DMS114 treated with DMSO at 0.1 percent for 48 hours (cell line): ENCODE measurements at regions not wholly inside any gene's neighbourhood (a gene's known extent, or its start where the extent isn't known, plus 50 kb on each side); places are given as distances from the start of the nearest gene placed in this dataset.
"Not testable (repeated sequence)": the region's sequence is repeated elsewhere in the genome, so short reads cannot be mapped to it uniquely, and the experiment has no call there.

ENCODE experiments used
- DNase-seq: peaks from one replicate; lab custom pipeline; 2025; ENCODE audit not compliant: unreplicated experiment; lab: John Stamatoyannopoulos, UW

DNA sequence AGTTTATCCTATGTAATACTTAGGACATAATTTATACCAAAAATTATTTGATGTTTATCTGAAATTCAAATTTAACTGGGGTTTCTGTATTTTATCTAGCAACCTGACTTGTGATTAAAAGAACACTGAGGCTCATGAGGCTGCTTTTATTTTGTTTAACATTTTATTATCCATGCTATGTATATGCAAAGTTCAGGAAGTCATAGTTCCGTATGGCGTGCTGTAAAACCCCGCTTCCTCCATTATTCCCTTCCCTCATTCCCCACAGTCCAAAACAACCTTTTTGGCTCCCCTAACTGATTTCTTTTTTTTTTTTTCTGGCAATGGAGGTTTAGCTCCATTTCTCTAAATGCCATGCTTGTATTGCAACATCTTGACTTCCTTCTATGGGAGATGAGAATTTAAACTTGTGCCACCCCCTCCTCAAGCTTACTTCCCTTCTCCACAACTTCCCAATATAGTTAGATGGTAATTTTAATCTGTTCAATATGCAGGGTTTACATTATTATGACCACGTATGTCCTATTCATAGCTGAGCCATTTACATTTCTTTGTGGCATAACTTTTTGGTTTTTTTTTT, 138.0 kb upstream of the DNAH14 start:
- DNase-seq: no peak

DNA sequence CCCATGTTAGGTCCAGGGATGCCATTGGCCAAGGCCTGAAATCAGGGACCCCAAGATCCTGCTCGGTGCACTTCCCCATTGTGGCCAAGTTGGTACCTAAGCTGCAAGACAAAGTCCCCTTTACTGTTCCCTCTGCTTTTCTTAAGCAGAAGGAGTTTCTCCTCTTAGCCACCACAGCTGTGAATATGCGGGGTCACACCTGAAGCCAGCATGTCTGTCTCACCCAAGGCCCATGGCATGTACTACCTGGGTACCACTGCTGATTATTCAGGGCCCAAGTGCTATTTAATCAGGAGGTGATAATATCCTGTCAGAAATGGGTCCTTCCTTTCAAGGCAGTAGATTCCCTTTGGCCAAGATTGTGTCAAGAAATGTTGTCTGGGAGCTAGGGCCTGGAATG, 133.9 kb upstream of the DNAH14 start:
- DNase-seq: no peak

DNA sequence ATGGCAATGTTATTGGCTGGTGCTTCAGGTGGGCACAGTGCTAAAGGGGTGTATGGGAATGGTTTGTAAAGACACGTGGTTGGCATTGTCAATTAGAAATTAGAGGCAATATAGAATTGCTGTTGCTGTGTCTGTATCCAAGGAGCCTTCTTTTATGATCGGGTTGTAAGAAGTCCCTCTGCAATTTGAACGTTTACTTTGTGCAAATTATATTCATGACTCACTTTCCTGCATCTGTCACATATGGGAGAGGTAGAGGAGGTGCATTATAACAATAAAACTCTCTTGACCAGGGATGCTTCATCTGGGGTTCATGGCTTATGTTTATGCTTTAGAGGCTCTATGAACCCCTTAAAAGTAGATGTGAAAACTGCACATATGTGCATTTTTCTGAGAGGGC, 130.4 kb upstream of the DNAH14 start:
- no peak for DNase-seq

DNA sequence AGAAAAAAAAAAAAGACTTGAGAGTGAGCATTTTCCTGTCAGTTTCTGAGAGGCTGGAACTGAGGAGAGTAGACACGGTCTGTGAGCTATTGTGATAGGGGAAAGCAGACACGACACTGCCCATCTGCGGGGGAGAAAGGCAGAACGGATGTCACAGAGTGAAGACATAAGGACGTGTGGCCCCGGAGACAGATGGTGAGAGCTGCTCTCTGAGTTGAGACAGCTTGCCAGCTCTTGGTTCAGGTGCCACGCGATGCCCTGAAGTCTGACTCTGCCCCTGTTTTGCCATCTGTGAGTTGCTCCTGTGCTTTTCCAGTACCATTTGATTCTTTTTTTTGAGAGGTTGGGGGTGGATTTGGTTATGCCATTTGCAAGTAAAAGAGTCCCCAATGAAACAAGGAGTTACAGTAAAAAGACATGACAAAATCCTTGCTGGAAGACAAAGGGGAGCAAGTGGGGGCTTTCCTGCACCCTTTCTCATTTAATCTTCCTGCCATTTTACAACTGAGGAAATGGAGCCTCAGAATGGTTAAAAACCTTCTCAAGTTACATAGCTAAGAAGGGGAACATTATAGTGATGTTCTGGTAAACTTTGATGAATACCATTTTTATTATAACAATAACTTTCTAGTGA, 128.9 kb upstream of the DNAH14 start:
- DNase-seq: no peak

DNA sequence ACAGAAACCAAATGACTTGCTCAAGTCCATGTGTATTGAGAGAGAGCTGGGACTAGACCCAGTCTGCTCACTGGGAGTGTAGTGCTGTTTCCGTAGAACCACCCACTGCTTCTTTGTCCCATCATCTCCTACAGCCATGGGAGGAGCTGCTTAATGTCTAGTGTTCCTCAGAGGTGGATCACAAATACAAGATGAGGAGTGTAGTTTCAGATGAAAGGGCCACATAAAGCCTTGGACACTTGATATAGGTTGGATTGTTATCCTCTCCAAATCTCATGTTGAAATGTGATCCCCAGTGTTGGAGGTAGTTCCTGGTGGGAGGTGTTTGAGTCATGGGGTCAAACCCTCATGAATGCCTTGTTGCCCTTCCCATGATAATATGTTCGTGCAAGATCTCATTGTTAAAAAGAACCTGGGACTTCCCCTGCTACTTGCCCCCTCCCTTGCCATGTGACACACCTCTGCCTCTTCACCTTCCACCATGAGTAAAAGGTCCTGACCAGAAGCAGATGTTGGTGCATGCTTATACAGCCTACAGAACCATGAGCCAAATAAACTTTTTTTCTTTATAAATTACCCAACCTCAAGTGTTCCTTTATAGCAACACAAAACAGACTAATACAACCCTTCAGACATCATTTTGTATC, 127.5 kb upstream of the DNAH14 start:
- no peak for DNase-seq

DNA sequence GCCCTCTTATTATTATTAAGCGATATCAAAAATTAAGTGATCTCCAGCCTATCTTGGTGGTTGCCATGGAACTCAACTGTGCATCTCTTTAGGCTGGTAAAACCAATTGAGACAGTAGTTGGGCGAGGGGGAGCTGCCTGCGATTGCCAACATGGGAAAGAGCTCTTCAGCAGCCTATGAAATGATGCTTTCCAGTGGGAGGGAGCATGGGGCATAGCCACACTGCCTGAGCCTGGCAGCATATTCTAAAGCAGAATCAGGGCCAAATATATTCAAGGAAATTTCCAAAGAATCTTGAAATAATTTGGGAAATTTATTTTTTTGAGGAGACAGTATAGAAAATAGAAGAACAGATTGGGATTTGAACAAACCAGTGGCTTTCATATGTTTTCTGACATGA, 126.9 kb upstream of the DNAH14 start:
- DNase-seq: no peak

DNA sequence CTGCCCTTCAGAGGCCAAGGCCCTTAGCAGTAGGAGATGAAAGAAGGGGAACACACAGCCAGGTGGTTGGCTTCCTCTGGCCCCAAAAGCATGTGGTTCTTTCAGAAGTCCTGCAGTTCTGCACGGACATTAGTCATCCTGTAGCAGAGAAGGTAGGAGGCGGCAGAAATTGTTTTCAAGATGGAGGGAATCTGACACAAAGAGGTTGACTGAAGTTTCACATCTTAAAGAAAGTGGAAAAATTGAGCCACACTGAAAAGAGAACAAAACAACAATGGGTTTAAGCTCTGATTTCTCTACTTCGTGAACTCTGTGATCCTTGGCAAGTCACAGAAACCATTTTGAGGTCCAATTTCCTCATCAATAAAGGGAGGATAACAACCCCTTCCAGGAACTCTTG, 125.3 kb upstream of the DNAH14 start:
- no peak for DNase-seq

DNA sequence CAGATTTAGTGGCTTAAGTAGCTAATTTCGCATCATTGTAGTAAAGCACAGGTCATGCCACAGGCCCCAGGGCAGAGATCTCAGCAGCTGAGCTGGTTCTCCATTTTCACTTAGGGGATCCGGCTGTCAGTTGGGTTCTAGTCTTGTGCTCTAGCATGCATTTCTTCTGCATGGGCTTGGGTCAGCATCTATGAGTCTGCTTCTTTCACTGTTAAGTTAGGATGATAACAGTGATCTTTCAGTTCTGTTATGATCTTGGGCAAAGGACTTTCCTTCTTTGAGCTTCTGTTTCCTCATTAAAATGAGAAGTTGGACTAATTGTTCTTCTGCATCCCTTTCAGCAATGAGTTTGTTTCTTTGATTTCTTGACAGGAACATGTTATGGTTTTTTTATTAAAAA, 123.6 kb upstream of the DNAH14 start:
- DNase-seq: no peak

DNA sequence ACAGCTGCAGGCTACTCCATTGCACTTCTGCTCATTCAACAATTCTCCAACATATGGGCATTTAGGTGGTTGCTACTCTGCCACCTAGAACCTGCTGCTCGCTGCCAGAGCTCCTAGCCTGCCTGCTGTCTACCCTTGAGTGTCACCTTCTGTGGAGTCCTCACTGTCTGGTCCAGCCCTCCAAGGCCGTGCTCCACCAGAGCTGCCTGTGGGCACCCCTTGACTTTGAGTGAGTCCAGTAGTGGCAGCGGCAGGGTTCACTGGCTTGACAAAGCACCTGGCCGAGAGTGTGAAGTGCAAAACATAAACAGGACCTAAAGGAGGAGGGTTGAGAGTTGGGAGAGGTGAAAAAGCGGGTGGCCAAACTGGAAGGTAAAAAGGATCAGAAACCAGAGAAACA, 120.3 kb upstream of the DNAH14 start:
- no peak for DNase-seq

DNA sequence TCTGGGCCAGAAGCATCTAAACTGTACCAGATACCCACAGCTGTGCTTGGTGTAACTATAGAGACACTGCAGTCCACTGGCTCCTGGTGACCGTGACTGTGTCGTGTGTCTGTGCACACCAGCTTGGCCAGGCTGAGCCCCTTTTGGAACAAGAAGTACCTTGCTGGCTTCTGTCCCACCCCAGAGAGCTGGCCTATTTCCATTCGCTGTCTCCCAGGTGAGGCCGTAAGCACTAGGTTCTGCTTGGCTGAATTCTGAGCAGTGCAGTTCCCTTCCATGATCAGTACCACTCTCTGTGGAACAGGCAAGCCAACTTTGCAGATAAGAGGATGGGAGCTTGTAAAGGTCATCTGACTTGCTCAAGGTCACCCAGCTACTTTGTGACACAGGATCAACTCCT, 119.9 kb upstream of the DNAH14 start:
- no peak for DNase-seq

DNA sequence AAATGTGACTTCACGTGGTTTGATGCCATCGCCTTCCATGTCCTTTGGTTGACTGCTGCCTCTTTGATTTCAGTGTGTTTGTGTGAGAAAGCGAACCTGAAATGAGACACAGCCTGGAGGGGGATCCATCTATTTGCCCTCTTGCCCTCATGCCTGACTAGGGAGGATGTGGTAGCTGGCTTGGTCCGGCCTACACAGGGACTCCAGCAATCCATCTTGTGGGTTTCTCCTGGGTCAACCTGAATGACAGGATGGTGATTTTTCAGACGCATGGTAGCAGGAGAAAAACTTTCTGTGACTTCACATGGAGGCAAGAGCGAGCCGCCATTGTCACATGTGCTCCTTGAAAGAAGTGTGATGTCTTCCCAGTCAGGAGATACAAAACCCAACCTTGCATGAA, 117.9 kb upstream of the DNAH14 start:
- no peak for DNase-seq

DNA sequence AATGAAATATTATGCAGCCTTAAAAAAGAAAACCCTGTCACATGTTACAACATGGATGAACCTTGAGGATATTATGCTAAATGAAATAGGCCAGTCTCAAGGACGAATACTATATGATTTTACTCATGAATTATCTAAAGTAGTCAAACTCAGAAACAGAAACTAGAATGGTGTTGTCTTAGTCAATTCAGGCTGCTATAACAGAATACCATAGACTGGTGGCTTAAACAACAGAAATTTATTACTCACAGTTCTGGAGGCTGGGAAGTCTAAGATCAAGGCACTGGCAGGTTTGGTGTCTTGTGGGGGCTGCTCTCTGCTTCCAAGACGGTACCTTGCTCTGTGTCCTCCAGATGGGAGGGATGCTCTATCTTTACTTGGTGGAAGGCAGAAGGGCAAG, 113.8 kb upstream of the DNAH14 start:
- no peak for DNase-seq

DNA sequence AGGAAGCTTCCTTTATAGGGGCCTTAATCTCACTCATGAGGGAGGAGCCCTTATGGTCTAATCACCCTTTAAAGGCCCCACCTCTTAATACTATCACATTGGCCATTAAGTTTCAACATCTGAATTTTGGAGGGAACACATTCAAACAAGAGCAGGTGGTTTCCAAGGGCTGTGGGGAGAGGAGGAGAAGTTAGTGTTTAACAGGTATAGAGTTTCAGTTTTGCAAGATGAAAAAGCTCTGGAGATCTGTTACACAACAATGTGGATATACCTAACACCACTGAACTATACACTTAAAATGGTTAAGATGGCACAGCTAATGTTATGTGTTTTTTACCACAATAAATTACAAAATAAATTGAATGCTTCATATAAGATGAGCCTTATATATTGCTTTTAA, 113.4 kb upstream of the DNAH14 start:
- no peak for DNase-seq

DNA sequence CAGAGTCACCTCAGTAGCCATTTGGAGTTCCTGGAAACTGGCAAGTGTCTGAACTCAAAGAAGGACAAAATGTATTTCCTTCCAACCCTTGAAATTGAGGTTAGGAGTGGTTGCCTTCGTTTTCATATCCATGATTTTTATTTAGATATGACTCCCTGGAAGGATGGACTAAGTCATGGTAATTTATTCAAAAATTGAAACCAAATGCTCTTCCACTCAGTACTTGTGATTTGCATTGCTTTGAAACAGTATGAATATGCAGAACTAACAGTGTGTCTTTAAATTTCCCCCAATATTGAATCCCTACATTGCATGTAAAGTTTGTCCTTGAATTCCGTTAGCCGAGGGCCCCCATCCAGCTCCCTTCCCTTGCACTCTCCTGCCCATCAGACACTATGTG, 112.1 kb upstream of the DNAH14 start:
- no peak for DNase-seq

DNA sequence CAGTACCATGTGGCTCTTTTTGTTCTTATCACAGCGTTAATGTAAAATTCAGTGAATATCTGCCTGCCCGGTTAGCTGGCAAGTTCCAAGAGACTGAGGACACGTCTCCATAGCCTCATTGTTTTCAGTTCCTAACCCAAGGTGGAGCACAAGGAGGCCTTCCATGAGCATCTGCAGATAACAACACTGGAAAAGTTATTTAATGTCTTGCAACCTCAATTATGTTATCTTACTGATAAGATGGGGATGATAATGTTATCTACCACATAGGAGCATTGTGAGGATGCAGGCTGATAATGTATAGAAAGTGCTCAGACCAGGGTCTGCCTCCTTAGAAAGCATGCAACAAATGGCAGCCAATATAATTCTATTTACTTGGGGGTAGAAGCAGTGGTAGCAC, 109.6 kb upstream of the DNAH14 start:
- no peak for DNase-seq

DNA sequence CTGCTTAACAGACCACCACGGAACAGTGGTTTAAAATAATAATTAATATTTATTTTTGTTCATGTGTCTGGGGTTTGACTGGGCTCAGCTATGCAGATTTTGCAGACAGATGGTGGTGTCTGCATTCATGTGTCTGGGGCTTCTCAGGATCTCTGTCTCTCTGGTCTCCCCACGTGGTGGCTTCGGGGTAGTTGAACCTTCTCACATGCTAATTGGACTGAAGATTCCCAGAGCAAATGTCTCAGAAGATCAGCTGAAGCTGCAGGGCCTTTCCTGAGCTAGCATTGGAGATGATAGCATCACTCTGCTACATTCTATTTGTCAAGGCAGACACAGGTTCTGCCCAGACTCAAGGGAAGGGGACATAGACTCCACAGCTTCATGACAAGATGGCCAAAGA, 109.1 kb upstream of the DNAH14 start:
- no peak for DNase-seq

DNA sequence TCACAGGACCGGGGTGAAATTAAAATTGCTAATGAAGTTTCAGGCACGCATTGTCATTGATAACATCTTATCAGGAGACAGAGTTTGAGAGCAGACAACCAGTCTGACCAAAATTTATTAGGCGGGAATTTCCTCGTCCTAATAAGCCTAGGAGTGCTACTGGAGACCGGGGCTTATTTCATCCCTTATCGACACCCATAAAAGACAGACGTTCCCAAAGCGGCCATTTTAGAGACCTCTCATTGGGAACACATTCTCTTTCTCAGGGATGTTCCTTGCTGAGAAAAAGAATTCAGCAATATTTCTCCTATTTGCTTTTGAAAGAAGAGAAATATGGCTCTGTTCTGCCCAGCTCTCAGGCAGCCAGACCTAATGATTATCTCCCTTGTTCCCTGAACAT, 107.7 kb upstream of the DNAH14 start:
- not testable (repeated sequence) for DNase-seq

DNA sequence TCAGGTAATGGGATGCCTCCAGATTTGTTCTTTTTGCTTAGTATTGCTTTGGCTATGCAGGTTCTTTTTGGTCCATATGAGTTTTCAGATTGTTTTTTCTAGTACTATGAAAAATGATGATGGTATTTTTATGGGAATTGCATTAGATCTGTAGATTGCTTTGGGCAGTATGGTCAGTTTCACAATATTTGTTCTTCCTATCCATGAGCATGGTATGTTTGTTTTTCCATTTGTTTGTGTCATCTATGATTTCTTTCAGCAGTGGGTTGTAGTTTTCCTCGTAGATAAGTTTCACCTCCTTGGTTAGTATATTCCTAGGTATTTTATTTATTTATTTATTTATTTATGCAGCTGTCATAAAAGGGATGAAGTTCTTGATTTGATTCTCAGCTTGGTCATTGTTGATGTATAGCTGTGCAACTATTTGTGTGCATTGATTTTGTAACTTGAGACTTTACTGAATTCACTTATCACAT, 103.9 kb upstream of the DNAH14 start:
- DNase-seq: no peak

DNA sequence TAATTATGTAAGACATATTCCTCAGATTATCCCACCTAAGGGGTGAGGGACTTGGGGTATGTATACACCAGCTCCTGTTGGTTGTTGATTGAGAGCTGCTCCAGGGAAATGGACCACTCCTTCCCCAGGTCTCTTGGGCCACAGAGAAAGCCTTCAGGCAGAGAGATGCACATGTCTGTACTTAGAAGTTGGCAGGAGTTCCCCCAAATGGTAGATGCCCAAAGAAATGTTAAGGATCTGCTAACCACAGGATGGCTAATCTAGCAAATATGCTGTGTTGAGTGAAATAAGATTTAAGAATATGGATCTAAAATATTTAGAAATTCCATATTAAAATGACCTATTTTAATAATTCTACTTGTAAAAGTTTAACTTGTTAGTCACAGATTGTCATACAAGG, 100.8 kb upstream of the DNAH14 start:
- DNase-seq: no peak

DNA sequence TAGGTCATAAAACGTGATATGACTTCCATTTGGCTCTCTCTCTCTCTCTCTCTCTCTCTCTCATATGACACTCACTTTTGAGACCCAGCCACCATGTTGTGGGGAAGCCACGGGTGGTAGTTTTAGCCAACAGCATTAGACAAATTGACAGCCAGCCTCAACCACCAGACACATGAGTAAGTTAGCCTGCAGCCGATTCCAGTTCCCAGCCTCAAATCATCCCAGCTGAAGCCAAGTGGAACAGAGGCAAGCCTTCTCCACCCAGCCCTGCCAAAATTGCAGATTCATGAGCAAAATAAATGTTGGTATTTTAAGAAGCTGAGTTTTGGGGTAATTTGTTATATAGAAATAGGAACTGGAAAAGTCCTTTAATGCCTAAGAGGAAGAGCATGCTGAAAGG, 98.0 kb upstream of the DNAH14 start:
- DNase-seq: no peak

DNA sequence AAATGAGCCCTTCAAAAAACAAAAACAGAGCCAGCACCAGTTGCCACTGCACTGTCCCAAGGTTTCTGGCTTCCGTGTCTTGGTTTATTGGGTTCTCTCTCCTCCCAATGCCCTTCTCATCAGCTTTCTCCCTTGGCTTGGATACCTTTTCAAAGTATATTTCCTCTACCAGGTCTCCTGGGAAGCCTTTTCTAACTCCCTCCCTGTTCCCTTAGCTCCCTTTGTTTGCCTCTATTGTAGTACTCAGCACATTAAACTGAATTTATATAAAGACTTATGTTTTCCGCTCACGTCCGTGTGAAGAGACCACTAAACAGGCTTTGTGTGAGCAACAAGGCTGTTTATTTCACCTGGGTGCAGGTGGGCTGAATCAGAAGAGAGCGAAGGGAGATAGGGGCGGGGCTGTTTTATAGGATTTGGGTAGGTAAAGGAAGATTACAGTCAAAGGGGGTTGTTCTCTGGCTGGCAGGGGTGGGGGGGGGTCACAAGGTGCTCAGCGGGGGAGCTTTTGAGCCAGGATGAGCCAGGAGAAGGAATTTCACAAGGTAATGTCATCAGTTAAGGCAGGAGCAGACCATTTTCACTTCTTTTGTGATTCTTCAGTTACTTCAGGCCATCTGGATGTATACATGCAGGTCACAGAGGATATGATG, 89.7 kb upstream of the DNAH14 start:
- not testable (repeated sequence) for DNase-seq

DNA sequence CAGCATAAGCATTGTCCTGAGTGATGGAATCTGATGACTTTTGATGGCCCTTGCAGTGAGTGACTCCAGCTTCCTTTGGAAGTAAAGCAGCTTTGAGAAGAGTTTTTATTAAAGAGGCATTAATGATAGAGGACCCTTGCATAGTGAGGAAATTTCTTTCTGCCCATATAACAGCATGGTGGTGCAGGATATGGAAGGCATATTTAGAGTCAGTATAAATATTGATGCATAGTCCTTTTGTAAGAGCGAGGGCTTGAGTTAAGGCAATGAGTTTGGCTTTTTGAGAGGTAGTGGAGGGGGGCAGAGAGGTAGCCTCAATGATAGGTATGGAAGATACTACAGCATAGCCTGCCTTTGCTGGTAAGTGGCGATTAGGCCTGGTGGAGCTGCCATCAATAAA, 87.7 kb upstream of the DNAH14 start:
- not testable (repeated sequence) for DNase-seq
